ENCODE measurements at regions not wholly inside any gene's neighbourhood (a gene's known extent, or its start where the extent isn't known, plus 50 kb on each side); places are given as distances from the start of the nearest gene placed in this dataset.

GRCh38 chr6:6412221-6412620, 91.8 kb upstream of the F13A1 start:
- ATAC-seq = no peak
- no peaks in the 10 kb centered on the region for H3K36me3 ChIP-seq (ENCODE audit: control insufficient read depth in 1 of 2, insufficient read depth in 2 of 2, low read length in 2 of 2)
- no peak overlapping the region for H3K4me2 ChIP-seq (ENCODE audit: low read length)
- intact Hi-C loops (cut with micrococcal nuclease) = no loop called here
- POLR2A ChIA-PET = no interaction called here
- no peak overlapping the region for H3K4me3 ChIP-seq (replicated peaks in 1 of 2; ENCODE audit: low read depth in 1 of 2, low read length in 2 of 2)
- H3K4me1 ChIP-seq (ENCODE audit: control insufficient read depth in 1 of 2, insufficient read depth in 2 of 2, low read length in 2 of 2) = no peaks in the 10 kb centered on the region
- no peaks in the 10 kb centered on the region for H3K9me2 ChIP-seq (ENCODE audit: insufficient read depth)
- H2AFZ ChIP-seq (ENCODE audit: low read depth, low read length, poor library complexity, severe bottlenecking) = no peak overlapping the region
- RAD21 ChIA-PET (ENCODE audit: low non-redundant PET in 1 of 2, low total read pairs in 2 of 2, uncharacterized antibody in 2 of 2, unreplicated experiment in 2 of 2) = no interaction called here
- H3K9me3 ChIP-seq (ENCODE audit: control insufficient read depth in 1 of 2, insufficient read depth in 1 of 2, low read depth in 1 of 2, low read length in 2 of 2) = no peaks in the 10 kb centered on the region
- peaks cover 38% of the 10 kb centered on the region; the same call in 1 of the 2 replicates for H3K27me3 ChIP-seq (ENCODE audit: insufficient read depth, low read length)
- CTCF ChIA-PET = no interaction called here
- H3K27ac ChIP-seq (ENCODE audit: low read depth, low read length) = no peak overlapping the region
- no TSS peak for BruUV-seq (replicated peaks)
- no peak for TF ChIP-seq POLR2A (IDR thresholded peaks at IDR 0.05; ENCODE audit: borderline replicate concordance, extremely low read depth, insufficient read depth, insufficient read length)
- no peak for TF ChIP-seq CBX3 (IDR thresholded peaks at IDR 0.05; ENCODE audit: low read depth)
- TF ChIP-seq POLR2AphosphoS5 (IDR thresholded peaks at IDR 0.05; ENCODE audit: low read depth, low read length) = no peak
- no peak for TF ChIP-seq CEBPB (IDR thresholded peaks at IDR 0.05; ENCODE audit: low read depth)
- TF ChIP-seq JUND (IDR thresholded peaks at IDR 0.05) = no peak
- no peak for TF ChIP-seq ZFX (IDR thresholded peaks at IDR 0.05)
- no peak for TF ChIP-seq TCF7L2 (IDR thresholded peaks at IDR 0.05; ENCODE audit: borderline replicate concordance, extremely low read depth, insufficient read depth, insufficient read length)
- TF ChIP-seq SP1 (IDR thresholded peaks at IDR 0.05; ENCODE audit: low read depth) = no peak
- no peak for TF ChIP-seq EZH2phosphoT487 (IDR thresholded peaks at IDR 0.05; ENCODE audit: borderline replicate concordance)
- TF ChIP-seq EZH2 (IDR thresholded peaks at IDR 0.05) = no peak
- TF ChIP-seq YY1 (IDR thresholded peaks at IDR 0.05; ENCODE audit: extremely low read depth, insufficient replicate concordance, low read depth, low read length) = no peak
- TF ChIP-seq, protein P1, sequence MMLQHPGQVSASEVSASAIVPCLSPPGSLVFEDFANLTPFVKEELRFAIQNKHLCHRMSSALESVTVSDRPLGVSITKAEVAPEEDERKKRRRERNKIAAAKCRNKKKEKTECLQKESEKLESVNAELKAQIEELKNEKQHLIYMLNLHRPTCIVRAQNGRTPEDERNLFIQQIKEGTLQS (IDR thresholded peaks at IDR 0.05) = no peak
- no peak for TF ChIP-seq SIN3A (IDR thresholded peaks at IDR 0.05; ENCODE audit: low read depth)
- TF ChIP-seq ELF1 (IDR thresholded peaks at IDR 0.05; ENCODE audit: borderline replicate concordance, low read depth) = no peak
- TF ChIP-seq MAX (IDR thresholded peaks at IDR 0.05) = no peak
- no peak for TF ChIP-seq ZNF274 (IDR thresholded peaks at IDR 0.05; ENCODE audit: low read depth, low read length)
- no peak for TF ChIP-seq EGR1 (IDR thresholded peaks at IDR 0.05; ENCODE audit: low read depth)
- TF ChIP-seq SRF (IDR thresholded peaks at IDR 0.05; ENCODE audit: low read depth) = no peak
- TF ChIP-seq FOSL1 (IDR thresholded peaks at IDR 0.05; ENCODE audit: low read depth) = no peak
- TF ChIP-seq, protein P2, sequence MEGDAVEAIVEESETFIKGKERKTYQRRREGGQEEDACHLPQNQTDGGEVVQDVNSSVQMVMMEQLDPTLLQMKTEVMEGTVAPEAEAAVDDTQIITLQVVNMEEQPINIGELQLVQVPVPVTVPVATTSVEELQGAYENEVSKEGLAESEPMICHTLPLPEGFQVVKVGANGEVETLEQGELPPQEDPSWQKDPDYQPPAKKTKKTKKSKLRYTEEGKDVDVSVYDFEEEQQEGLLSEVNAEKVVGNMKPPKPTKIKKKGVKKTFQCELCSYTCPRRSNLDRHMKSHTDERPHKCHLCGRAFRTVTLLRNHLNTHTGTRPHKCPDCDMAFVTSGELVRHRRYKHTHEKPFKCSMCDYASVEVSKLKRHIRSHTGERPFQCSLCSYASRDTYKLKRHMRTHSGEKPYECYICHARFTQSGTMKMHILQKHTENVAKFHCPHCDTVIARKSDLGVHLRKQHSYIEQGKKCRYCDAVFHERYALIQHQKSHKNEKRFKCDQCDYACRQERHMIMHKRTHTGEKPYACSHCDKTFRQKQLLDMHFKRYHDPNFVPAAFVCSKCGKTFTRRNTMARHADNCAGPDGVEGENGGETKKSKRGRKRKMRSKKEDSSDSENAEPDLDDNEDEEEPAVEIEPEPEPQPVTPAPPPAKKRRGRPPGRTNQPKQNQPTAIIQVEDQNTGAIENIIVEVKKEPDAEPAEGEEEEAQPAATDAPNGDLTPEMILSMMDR (IDR thresholded peaks at IDR 0.05 in 2 of 3, conservative IDR thresholded peaks at IDR 0.05 in 1 of 3; ENCODE audit: borderline replicate concordance in 1 of 3, insufficient read depth in 1 of 3, low read depth in 2 of 3, low read length in 2 of 3) = no peak
- no peaks in the 10 kb centered on the region for H4K20me1 ChIP-seq (ENCODE audit: insufficient read depth)
- DNase-seq (ENCODE audit: low read depth, low spot score) = no peak
- H3K79me2 ChIP-seq (ENCODE audit: insufficient read depth, low read length) = no peaks in the 10 kb centered on the region
- H3K9ac ChIP-seq (ENCODE audit: low read length) = no peak overlapping the region

Measured in HCT116 (cell line).